Effector memory CD4-positive, alpha-beta T cell (primary cell): ENCODE measurements at regions not wholly inside any gene's neighbourhood (a gene's known extent, or its start where the extent isn't known, plus 50 kb on each side); places are given as distances from the start of the nearest gene placed in this dataset.

Source experiments
- DNase-seq, 3 donors: peaks; one replicate each; pipeline ENCODE4 v3.0.0-alpha.2; 2020
- H3K27ac ChIP-seq: 2 replicates; pipeline ENCODE4 v1.7.0; 2013; ENCODE audit warnings: mild to moderate bottlenecking, low read length, moderate library complexity; ENCODE audit not compliant: insufficient read depth, poor library complexity, severe bottlenecking
- H3K27me3 ChIP-seq: replicated peaks from 2 replicates; pipeline ENCODE4 v1.7.0; 2013; ENCODE audit warnings: mild to moderate bottlenecking, low read length; ENCODE audit not compliant: insufficient read depth, control insufficient read depth, poor library complexity, severe bottlenecking
- H3K36me3 ChIP-seq: 2 replicates; pipeline ENCODE4 v1.7.0; 2013; ENCODE audit warnings: mild to moderate bottlenecking, low read length, moderate library complexity; ENCODE audit not compliant: control insufficient read depth, insufficient read depth
- H3K4me1 ChIP-seq: 2 replicates; pipeline ENCODE4 v1.7.0; 2013; ENCODE audit warnings: low read length, mild to moderate bottlenecking; ENCODE audit not compliant: control insufficient read depth, insufficient read depth, poor library complexity, severe bottlenecking
- H3K4me3 ChIP-seq: 2 replicates; pipeline ENCODE4 v1.7.0; 2013; ENCODE audit warnings: low read length, low read depth, mild to moderate bottlenecking; ENCODE audit not compliant: insufficient read depth, poor library complexity, severe bottlenecking
- H3K9me3 ChIP-seq: 2 replicates; pipeline ENCODE4 v1.7.0; 2013; ENCODE audit warnings: mild to moderate bottlenecking, low read length, moderate library complexity; ENCODE audit not compliant: control insufficient read depth

DNA sequence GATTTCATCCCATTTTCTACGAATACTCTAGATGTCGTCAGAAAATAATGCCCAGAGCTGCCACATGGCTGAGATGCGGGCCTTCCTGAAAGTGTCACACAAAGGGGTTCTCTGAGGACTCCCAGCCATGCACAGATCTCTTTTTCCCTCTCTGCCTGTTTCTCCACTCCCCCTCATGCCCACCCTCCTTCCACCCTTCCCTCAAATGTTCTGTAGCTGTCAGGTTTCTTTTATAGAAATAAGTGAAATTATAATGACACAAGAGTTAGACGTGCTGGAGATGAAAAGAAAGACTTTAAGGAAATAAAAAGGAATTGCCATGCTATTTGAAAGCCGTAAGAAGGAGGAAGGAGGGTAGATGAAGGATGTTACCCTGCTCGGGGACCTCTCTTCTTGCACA lies 819.3 kb upstream of the CELF2 start:
- Histone ChIP-seq H3K9me3 (no peaks in the 10 kb centered on the region), H3K36me3 (no peaks in the 10 kb centered on the region), H3K27ac (no peak overlapping the region), H3K4me1 (no peaks in the 10 kb centered on the region), H3K4me3 (no peak overlapping the region), H3K27me3 (peaks cover 3% of the 10 kb centered on the region)
- DNase-seq = no peak

DNA sequence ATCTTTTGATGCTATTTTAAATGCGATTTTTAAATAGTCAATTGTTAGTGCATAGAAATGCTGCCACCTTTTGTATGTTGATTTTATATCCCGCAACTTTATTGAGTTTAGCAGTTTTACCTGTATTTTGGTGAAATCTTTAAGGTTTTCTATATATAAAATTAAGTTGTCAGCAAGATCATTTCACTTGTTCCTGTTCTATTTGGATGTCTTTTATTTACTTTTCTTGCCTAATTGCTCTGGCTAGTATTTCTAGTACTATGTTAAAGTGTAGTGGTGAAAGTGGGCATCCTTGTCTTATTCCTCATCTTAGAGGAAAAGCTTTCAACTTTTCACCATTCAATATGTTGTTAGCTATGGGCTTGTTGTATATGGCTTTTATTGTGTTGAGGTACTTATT lies 813.3 kb upstream of the CELF2 start:
- H3K27ac ChIP-seq = no peak overlapping the region
- no peaks in the 10 kb centered on the region for H3K4me1 ChIP-seq
- H3K4me3 ChIP-seq = no peak overlapping the region
- H3K36me3 ChIP-seq = no peaks in the 10 kb centered on the region
- peaks cover 5% of the 10 kb centered on the region for H3K9me3 ChIP-seq
- DNase-seq = no peak
- H3K27me3 ChIP-seq = no peaks in the 10 kb centered on the region

DNA sequence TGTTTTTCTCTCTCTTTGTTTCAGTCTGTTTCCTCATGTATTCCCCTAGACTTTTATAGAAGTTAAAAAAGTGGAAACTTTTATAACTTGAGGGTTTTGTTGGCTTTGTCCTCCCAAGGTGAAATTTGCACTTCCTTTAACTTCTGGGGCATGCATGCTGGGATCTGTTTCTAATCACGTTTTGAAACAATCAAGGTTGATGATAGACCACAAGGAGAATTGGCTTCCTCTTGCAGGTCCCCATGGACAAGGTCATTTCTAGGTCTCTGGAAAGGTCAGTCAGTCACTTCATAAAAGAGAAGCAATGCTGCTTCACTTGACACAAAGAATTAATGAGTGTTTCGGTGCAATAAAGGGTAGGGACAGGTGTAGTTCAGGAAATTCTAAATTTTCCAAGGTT lies 811.8 kb upstream of the CELF2 start:
- no peak for DNase-seq
- H3K4me3 ChIP-seq = no peak overlapping the region
- no peaks in the 10 kb centered on the region for H3K4me1 ChIP-seq
- H3K27me3 ChIP-seq = no peaks in the 10 kb centered on the region
- no peaks in the 10 kb centered on the region for H3K36me3 ChIP-seq
- no peak overlapping the region for H3K27ac ChIP-seq
- peaks cover 5% of the 10 kb centered on the region for H3K9me3 ChIP-seq

DNA sequence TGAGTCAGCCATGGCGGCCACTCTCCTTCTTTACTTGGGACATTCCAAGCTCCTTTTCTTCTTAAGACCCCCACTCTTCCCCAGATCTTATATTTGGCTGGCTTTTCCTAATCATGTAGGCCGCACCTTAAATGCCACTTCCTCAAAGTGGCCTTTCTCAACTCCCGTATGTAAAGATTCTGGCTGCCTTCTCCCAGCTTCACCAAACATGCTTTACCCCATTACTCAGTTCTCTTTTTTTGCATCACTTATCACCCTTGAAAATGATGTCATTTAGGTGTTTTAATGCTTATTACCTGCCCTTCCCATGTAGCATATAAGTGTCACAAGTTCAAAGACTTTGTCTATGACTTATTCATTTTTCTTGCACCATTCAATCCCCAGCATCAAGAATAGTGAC lies 810.1 kb upstream of the CELF2 start:
- Histone ChIP-seq H3K36me3 (no peaks in the 10 kb centered on the region), H3K27ac (no peak overlapping the region), H3K4me1 (no peaks in the 10 kb centered on the region), H3K4me3 (no peak overlapping the region), H3K27me3 (no peaks in the 10 kb centered on the region), H3K9me3 (peaks cover 5% of the 10 kb centered on the region)
- no peak for DNase-seq

DNA sequence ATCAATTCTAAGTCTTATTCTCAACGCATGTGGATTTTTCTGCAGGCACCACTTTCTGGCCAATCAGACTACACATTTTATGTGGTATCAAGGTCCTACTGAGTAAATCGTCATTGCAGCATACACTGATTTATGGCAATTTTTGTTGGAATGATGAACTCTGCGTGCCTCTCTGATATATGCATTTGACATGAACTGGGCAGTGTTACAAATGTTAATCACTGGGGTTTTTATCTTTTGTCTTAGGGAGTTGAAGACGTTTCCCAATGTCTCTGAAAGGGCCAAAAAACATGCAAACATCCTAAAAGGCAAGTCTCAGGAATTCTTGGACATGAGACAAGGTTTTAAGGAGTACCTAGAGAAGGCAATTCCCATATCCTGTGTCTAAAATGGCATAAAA lies 809.5 kb upstream of the CELF2 start:
- H3K36me3 ChIP-seq = no peaks in the 10 kb centered on the region
- H3K27ac ChIP-seq = no peak overlapping the region
- no peaks in the 10 kb centered on the region for H3K4me1 ChIP-seq
- no peaks in the 10 kb centered on the region for H3K27me3 ChIP-seq
- no peak overlapping the region for H3K4me3 ChIP-seq
- no peak for DNase-seq
- peaks cover 5% of the 10 kb centered on the region for H3K9me3 ChIP-seq

DNA sequence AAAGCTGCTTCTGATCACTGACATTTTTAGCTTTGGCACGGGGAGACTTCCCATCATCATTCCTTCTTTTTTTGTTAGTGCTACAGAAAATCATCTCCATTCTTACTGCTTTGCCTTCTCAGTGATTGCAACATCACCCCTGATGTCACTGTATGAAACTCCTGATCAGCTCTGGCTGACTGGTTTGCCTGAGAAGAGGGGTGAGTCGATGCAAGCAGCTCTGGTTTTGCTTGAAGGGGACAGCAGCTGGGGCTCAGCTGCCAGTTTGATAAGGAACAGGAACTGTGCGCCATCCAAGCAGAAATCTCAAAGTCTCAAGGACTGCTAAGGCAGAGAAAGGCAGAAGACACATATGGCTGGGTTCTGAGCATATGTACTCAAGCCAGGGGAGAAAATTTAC lies 808.5 kb upstream of the CELF2 start:
- H3K4me1 ChIP-seq = no peaks in the 10 kb centered on the region

DNA sequence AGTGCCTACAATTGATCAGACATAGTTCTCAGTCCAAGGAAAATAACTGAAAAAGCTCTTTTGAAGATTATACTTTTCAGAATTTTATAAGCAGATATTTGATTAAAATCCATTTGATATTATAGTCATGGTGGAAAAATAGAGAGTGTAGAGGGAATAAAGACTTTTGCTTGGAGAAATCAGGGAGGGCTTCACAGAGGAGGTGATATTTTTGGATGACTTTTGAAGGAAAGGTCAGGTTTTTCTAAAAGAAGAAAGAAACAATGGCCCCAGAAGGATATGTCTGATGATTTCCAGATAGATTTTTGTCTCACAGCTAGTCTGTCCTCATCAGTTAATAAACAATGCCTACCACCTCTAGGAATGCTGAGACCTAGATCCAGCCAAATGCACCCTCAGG lies 806.3 kb upstream of the CELF2 start:
- no peak overlapping the region for H3K4me3 ChIP-seq
- no peak overlapping the region for H3K27ac ChIP-seq
- no peaks in the 10 kb centered on the region for H3K36me3 ChIP-seq
- no peak for DNase-seq
- H3K27me3 ChIP-seq = no peaks in the 10 kb centered on the region
- no peaks in the 10 kb centered on the region for H3K9me3 ChIP-seq
- no peaks in the 10 kb centered on the region for H3K4me1 ChIP-seq

More for the DNA sequence above, 808.5 kb upstream of the CELF2 start:
- Histone ChIP-seq H3K36me3 (no peaks in the 10 kb centered on the region), H3K27me3 (no peaks in the 10 kb centered on the region), H3K4me3 (no peak overlapping the region), H3K9me3 (peaks cover 5% of the 10 kb centered on the region), H3K27ac (no peak overlapping the region)
- DNase-seq = no peak

DNA sequence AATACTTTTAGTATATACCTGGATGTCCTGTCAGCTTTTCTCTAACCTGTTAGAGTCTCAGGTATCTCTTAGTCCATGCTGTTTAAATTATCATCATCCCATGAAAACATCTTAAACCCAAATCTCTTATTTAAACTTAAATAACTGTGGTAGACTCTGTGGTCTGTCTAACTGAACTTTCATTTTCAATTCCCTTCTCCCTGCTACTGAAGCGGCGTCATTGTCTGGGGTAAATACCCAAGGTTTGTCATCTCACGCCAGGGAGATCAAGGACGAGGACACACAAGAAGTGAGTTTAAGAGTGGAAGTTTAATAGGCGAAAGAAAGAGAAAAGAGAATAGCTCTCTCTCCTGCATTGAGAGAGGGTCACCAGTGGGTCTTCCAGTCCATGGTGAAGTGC lies 804.4 kb upstream of the CELF2 start:
- no peaks in the 10 kb centered on the region for H3K27me3 ChIP-seq
- no peaks in the 10 kb centered on the region for H3K9me3 ChIP-seq
- H3K4me1 ChIP-seq = no peaks in the 10 kb centered on the region
- H3K4me3 ChIP-seq = no peak overlapping the region
- H3K36me3 ChIP-seq = no peaks in the 10 kb centered on the region
- DNase-seq = no peak
- H3K27ac ChIP-seq = no peak overlapping the region

DNA sequence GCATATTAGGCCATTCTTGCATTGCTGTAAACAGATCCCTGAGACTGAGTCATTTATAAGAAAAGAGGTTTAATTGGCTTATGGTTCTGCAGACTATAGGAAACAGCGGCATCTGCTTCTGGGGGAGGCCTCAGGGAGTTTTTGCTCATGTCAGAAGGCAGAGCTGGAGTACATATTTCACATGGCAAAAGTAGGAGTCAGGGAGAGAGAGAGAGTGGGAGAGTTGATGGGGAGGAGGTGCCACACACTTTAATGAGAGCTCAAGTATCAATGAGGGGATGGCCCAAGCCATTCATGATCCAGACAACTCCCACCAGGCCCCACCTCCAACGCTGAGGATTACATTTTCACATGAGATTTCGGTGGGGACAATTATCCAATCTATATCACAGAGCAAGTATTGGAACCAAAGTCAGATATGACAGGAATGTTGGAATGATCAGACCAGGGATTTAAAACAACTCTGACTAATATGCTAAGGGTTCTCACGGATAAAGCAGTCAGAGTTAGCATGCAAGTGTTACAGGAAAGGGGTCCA lies 795.3 kb upstream of the CELF2 start:
- Histone ChIP-seq H3K4me1 (no peaks in the 10 kb centered on the region), H3K27ac (no peak overlapping the region), H3K9me3 (no peaks in the 10 kb centered on the region), H3K4me3 (no peak overlapping the region), H3K36me3 (no peaks in the 10 kb centered on the region), H3K27me3 (no peaks in the 10 kb centered on the region)
- no peak for DNase-seq

DNA sequence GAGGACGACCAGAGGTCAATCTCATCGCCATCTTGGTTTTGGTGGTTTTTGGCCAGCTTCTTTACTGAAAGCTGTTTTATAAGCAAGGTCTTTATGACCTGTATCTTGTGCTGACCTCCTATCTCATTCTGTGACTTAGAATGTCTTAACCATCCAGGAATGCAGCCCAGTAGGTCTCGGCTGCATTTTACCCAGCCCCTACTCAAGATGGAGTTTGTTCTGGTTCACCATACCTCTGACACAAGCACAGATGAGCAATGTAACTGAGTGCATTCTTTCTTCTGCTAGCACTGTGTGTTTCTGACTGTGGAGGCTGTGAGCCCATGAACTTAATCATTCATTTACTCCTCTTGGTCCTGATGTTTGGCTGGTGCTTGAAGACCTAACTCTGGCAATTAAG lies 794.5 kb upstream of the CELF2 start:
- Histone ChIP-seq H3K36me3 (no peaks in the 10 kb centered on the region), H3K9me3 (no peaks in the 10 kb centered on the region), H3K4me3 (no peak overlapping the region), H3K4me1 (no peaks in the 10 kb centered on the region), H3K27ac (no peak overlapping the region), H3K27me3 (no peaks in the 10 kb centered on the region)
- no peak for DNase-seq
